Activated CD8-positive, alpha-beta memory T cell treated with anti-CD3 and anti-CD28 coated beads, Interleukin-2, amount 50 U/mL, for 48 hours (primary cell): ENCODE measurements at regions not wholly inside any gene's neighbourhood (a gene's known extent, or its start where the extent isn't known, plus 50 kb on each side); places are given as distances from the start of the nearest gene placed in this dataset.

Source experiments
- DNase-seq: peaks from one replicate; pipeline ENCODE4 v3.0.0-alpha.2; 2020

GRCh38 chr2:6359964-6360363, 505.7 kb downstream of the CMPK2 start:
- no peak for DNase-seq

- DNase-seq: no peak
These were observed 502.8 kb downstream of the CMPK2 start for GRCh38 chr2:6362671-6363450.

- no peak for DNase-seq
These were observed 497.4 kb downstream of the CMPK2 start for GRCh38 chr2:6368281-6368680.

- DNase-seq: no peak
These were observed 496.4 kb downstream of the CMPK2 start for GRCh38 chr2:6369266-6369665.

GRCh38 chr2:6370753-6371551, 494.8 kb downstream of the CMPK2 start:
- DNase-seq: no peak

GRCh38 chr2:6372317-6372901, 493.3 kb downstream of the CMPK2 start:
- DNase-seq: no peak

GRCh38 chr2:6381326-6381725, 484.4 kb downstream of the CMPK2 start:
- no peak for DNase-seq

- DNase-seq: no peak
These were observed 481.4 kb downstream of the CMPK2 start for GRCh38 chr2:6384341-6384740.

- DNase-seq: no peak
These were observed 473.4 kb downstream of the CMPK2 start for GRCh38 chr2:6392354-6392753.

GRCh38 chr2:6392966-6393365, 472.7 kb downstream of the CMPK2 start:
- DNase-seq: no peak

- no peak for DNase-seq
These were observed 471.9 kb downstream of the CMPK2 start for GRCh38 chr2:6393819-6394218.

GRCh38 chr2:6394276-6394675, 471.4 kb downstream of the CMPK2 start:
- DNase-seq: no peak

GRCh38 chr2:6398421-6398820, 467.3 kb downstream of the CMPK2 start:
- no peak for DNase-seq

- DNase-seq: no peak
These were observed 464.4 kb downstream of the CMPK2 start for GRCh38 chr2:6401301-6401700.

- DNase-seq: no peak
These were observed 457.6 kb downstream of the CMPK2 start for GRCh38 chr2:6408057-6408456.

- DNase-seq: no peak
These were observed 455.4 kb downstream of the CMPK2 start for GRCh38 chr2:6410313-6410712.

GRCh38 chr2:6412533-6413091, 453.1 kb downstream of the CMPK2 start:
- no peak for DNase-seq

- DNase-seq: no peak
These were observed 448.7 kb downstream of the CMPK2 start for GRCh38 chr2:6417050-6417449.

GRCh38 chr2:6418291-6418690, 447.4 kb downstream of the CMPK2 start:
- DNase-seq: no peak

GRCh38 chr2:6421138-6421730, 444.5 kb downstream of the CMPK2 start:
- no peak for DNase-seq

- no peak for DNase-seq
These were observed 443.8 kb downstream of the CMPK2 start for GRCh38 chr2:6421888-6422287.

GRCh38 chr2:6423157-6423556, 442.6 kb downstream of the CMPK2 start:
- DNase-seq: no peak

- DNase-seq: no peak
These were observed 441.8 kb downstream of the CMPK2 start for GRCh38 chr2:6423944-6424343.
